Progenitor cell of endocrine pancreas (in vitro differentiated cells): ENCODE measurements at regions not wholly inside any gene's neighbourhood (a gene's known extent, or its start where the extent isn't known, plus 50 kb on each side); places are given as distances from the start of the nearest gene placed in this dataset.
A peak's percentile ranks its signal among the peaks of the same experiment; 100 is the strongest.

ENCODE experiments used
- DNase-seq: peaks from one replicate; pipeline ENCODE4 v3.0.0; 2021; ENCODE audit warnings: low spot score; ENCODE audit not compliant: unreplicated experiment
- H3K27ac Mint-ChIP-seq: 2 replicates; pipeline ENCODE4 v1.8.0; 2021; ENCODE audit warnings: mild to moderate bottlenecking, moderate library complexity, mixed read lengths
- H3K27me3 Mint-ChIP-seq: 2 replicates; pipeline ENCODE4 v1.8.0; 2021; ENCODE audit warnings: mixed read lengths
- H3K36me3 Mint-ChIP-seq: 2 replicates; pipeline ENCODE4 v1.8.0; 2022; ENCODE audit warnings: mixed read lengths; ENCODE audit not compliant: insufficient read depth
- H3K4me1 Mint-ChIP-seq: 2 replicates; pipeline ENCODE4 v1.8.0; 2021; ENCODE audit warnings: low read depth, mixed read lengths
- H3K4me3 Mint-ChIP-seq: 2 replicates; pipeline ENCODE4 v1.8.0; 2021; ENCODE audit warnings: low read depth, mild to moderate bottlenecking, moderate library complexity, mixed read lengths
- H3K9me3 Mint-ChIP-seq: 2 replicates; pipeline ENCODE4 v1.8.0; 2021; ENCODE audit warnings: low read depth, mixed read lengths
- TF ChIP-seq, protein P1 (sequence below): fragments of 200-600 bp; sonication (generic); IDR thresholded peaks from one replicate; pipeline ENCODE4 v1.5.0; 2021; ENCODE audit warnings: antibody characterized with exemption, mild to moderate bottlenecking; ENCODE audit not compliant: unreplicated experiment

DNA sequence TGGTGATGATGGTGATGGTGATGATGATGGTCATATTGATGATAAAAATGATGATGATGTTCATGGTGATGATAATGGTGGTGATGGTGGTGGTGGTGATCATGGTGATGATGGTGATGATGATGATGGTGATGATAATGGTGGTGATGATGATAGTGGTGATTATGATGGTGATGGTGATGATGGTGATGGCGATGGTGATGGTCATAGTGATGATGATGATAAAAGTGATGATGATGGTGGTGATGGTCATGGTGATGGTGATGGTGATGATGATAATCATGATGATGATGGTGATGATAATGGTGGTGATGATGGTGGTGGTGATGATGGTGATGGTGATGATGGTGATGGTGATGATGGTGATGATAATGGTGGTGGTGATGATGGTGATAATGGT, 478.7 kb downstream of the TYW1 start:
- Mint-ChIP-seq H3K4me1 (peaks cover 4% of the 10 kb centered on the region), H3K4me3 (no peak overlapping the region), H3K27ac (no peak overlapping the region), H3K9me3 (no peaks in the 10 kb centered on the region), H3K36me3 (no peaks in the 10 kb centered on the region), H3K27me3 (peaks cover 5% of the 10 kb centered on the region)
- DNase-seq: no peak
- TF ChIP-seq, protein P1, sequence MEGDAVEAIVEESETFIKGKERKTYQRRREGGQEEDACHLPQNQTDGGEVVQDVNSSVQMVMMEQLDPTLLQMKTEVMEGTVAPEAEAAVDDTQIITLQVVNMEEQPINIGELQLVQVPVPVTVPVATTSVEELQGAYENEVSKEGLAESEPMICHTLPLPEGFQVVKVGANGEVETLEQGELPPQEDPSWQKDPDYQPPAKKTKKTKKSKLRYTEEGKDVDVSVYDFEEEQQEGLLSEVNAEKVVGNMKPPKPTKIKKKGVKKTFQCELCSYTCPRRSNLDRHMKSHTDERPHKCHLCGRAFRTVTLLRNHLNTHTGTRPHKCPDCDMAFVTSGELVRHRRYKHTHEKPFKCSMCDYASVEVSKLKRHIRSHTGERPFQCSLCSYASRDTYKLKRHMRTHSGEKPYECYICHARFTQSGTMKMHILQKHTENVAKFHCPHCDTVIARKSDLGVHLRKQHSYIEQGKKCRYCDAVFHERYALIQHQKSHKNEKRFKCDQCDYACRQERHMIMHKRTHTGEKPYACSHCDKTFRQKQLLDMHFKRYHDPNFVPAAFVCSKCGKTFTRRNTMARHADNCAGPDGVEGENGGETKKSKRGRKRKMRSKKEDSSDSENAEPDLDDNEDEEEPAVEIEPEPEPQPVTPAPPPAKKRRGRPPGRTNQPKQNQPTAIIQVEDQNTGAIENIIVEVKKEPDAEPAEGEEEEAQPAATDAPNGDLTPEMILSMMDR: no peak

DNA sequence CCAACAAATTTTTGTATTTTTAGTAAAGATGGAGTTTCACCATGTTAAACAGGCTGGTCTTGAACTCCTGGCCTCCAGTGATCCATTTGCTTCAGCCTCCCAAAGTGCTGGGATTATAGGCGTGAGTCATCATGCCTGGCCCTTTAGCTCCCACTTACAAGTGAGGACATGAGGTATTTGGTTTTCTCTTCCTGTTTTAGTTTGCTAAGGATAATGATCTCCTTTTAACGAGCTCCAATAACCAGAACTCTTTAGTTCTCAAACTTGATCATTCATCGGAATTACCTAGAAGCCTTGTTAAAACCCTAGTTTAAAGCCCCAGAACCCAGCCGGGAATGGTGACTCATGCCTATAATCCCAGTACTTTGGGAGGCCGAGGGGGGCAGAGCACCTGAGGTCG, 481.4 kb downstream of the TYW1 start:
- Mint-ChIP-seq H3K9me3 (no peaks in the 10 kb centered on the region), H3K27ac (no peak overlapping the region), H3K27me3 (peaks cover 12% of the 10 kb centered on the region), H3K36me3 (no peaks in the 10 kb centered on the region), H3K4me1 (peaks cover 2% of the 10 kb centered on the region), H3K4me3 (no peak overlapping the region)
- DNase-seq: no peak
- TF ChIP-seq, protein P1: no peak

DNA sequence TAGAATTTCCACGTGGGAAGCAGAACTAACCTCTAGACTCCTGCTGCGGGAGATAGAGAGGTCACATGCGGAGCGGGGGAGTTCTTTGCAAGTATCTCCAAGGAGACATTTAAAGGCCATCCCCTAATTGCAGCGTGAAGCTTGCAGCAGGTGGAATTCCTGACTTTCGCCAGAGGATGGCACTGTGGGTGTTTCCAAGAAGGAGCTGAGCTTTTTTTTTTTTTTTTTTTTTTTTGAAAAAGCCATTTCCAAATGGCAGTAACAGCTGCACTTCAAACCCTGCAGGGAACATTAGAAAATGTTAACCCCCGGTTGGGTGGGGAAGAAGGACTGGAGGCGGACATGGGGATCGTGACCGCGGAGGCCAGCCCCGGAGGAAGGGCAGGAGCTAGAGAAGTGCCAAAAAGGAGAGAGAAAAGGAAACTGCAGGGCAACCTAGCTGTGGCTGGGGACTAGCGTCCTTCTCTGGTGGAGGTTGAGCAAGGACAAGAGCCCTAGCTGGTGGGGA, 487.7 kb downstream of the TYW1 start:
- DNase-seq: peak; percentile 50
- TF ChIP-seq, protein P1: peak; percentile 81
- H3K27me3 Mint-ChIP-seq: peaks cover 31% of the 10 kb centered on the region
- peak overlapping the region; percentile 59 for H3K4me3 Mint-ChIP-seq
- H3K9me3 Mint-ChIP-seq: no peaks in the 10 kb centered on the region
- H3K4me1 Mint-ChIP-seq: peaks cover 5% of the 10 kb centered on the region
- no peak overlapping the region for H3K27ac Mint-ChIP-seq
- H3K36me3 Mint-ChIP-seq: no peaks in the 10 kb centered on the region

DNA sequence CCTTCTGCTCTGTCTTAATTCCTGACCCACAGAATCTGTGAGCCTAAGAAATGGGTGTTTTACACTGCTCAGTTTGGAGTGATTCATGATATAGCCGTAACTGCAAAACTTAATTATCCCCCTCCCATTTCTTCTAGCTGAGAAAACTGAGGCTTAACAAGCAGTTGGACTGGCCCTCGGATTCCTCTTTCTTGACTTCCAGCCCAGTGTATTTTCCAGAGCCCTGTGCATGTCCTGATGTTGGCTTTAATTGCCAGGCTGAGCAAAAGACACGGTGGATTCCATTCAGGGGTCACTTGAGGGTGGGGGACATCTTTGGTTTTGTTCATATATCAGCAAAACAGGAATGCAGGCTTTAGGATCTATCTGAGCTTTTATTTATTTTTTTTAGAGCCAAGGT, 489.8 kb downstream of the TYW1 start:
- Mint-ChIP-seq H3K4me1 (peaks cover 5% of the 10 kb centered on the region), H3K27ac (no peak overlapping the region), H3K9me3 (peaks cover 4% of the 10 kb centered on the region), H3K27me3 (peaks cover 31% of the 10 kb centered on the region), H3K4me3 (no peak overlapping the region), H3K36me3 (no peaks in the 10 kb centered on the region)
- TF ChIP-seq, protein P1: no peak
- no peak for DNase-seq

DNA sequence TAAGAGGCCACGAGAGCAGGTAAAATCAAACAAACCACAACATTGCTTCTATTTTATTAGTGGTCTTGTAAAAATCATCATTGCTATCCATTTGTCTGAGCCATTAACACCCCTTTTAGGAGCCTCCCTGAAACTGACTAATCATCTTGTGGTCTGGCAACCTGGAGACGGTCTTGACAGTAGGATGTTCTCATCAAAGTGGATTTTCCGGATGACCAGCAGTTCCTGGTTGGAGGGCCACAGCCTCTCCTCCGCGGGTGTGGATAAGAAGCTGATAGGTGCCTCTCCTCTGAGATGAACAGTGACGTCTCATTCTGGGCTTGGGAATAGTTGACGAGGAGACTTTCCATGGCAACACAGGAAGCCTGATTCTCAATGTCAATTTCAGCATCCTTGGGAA, 490.7 kb downstream of the TYW1 start:
- TF ChIP-seq, protein P1: no peak
- peaks cover 4% of the 10 kb centered on the region for H3K9me3 Mint-ChIP-seq
- H3K27ac Mint-ChIP-seq: no peak overlapping the region
- peaks cover 31% of the 10 kb centered on the region for H3K27me3 Mint-ChIP-seq
- peaks cover 5% of the 10 kb centered on the region for H3K4me1 Mint-ChIP-seq
- no peaks in the 10 kb centered on the region for H3K36me3 Mint-ChIP-seq
- DNase-seq: no peak
- H3K4me3 Mint-ChIP-seq: no peak overlapping the region
